HFF-Myc (cell line): ENCODE measurements at regions not wholly inside any gene's neighbourhood (a gene's known extent, or its start where the extent isn't known, plus 50 kb on each side); places are given as distances from the start of the nearest gene placed in this dataset.

Experiments
- DNase-seq: peaks from one replicate; pipeline ENCODE4 v3.0.0-alpha.2; 2011; ENCODE audit warnings: low read depth; ENCODE audit errors: extremely low read depth
- H3K4me3 ChIP-seq: replicated peaks from 2 replicates; pipeline ENCODE4 v1.5.1; 2011; ENCODE audit warnings: low read depth, mild to moderate bottlenecking, control low read depth, low read length
- CTCF ChIP-seq: IDR thresholded peaks from 2 replicates; pipeline ENCODE4 v1.5.1; 2012; ENCODE audit warnings: mild to moderate bottlenecking, low read depth, low read length, control low read depth; ENCODE audit errors: missing control alignments

- no peak for DNase-seq
- TF ChIP-seq CTCF, result no peak
Observed at GRCh38 chr11:70707821-70708220, 309.5 kb downstream of the CTTN start.

GRCh38 chr11:70709596-70709995 lies 311.3 kb downstream of the CTTN start:
- DNase-seq, result no peak
- H3K4me3 ChIP-seq, result no peak overlapping the region
- TF ChIP-seq CTCF, result no peak

More at GRCh38 chr11:70707821-70708220, 309.5 kb downstream of the CTTN start:
- no peak overlapping the region for H3K4me3 ChIP-seq

DNA sequence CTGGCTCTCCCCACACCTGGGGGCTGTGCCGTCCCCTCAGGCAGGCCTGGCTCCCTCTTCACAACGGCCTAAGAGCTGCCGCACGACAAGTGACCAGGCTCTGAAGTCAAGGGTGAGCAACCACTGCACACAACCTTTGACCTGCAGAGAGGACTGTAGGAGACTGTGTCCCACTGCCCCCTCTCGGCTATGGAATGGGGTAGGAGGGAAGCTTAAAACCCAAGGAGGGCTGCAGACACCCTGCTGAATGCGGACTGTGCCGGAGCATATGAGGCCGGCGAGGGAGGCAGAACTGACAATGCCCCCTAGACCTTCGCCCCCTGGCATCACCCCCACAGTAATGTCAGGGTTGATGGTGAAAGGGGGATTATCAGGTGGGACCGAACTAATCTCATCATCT lies 311.9 kb downstream of the CTTN start:
- H3K4me3 ChIP-seq, result no peak overlapping the region
- TF ChIP-seq CTCF, result no peak
- DNase-seq, result no peak

DNA sequence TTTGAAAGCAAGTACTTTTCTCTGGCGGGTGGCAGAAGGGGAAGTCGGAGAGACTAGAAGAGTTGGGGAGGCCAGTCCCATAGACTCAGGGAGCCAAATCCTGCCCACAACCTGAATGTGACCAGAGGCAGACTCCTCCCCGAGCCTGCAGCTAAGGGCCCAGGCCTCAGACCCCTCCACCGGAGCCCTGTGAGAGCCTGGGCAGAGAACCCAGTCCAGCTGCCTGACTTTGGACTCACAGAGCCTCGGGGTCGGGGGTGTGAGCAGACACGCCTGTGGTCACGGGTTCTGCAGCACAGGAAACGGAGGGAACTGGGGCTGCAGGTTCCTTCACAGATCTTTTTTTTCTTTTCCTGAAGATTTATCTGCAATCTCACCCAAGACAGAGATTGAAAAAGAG lies 312.3 kb downstream of the CTTN start:
- no peak for DNase-seq
- TF ChIP-seq CTCF, result no peak
- H3K4me3 ChIP-seq, result no peak overlapping the region

DNA sequence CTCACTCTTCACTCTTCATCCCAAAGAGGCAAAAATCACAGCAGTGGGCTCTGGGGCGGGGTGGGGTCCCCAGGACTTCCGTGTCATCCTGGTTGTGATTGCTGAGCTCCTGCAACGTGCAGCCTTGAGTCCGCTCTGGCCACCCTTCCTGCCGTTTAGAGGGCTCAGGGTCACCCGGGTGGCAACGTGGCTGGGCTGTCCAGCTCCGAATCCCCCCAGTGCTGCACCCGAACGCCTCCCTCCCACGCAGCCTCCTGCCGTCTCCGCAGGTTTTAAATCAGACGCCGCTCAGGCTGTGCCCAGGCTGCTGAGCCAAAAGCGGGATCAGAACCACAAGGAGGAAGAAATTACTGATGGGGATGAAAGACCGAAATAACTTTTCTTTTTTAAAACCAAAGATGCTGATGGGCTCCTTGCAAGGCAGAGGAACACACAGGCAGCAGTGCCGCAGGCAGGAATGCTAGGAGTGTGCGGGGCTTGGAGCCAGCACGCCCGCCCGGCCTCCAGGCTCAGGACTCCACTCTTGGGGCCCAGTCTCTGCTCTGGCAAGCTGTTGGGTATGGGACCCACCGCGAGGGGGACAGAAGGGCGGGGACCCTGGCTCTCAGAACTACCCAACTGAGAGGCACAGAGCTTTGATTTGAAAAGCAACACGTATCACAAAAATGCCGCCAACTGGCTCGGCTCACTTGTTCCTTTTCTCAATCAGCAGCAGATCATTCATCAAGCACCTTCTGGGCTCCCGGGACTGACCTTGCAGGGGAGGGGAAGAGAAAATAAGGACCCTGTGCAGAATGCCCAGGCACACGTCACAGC lies 313.0 kb downstream of the CTTN start:
- TF ChIP-seq CTCF, result no peak
- no peak for DNase-seq
- no peak overlapping the region for H3K4me3 ChIP-seq

GRCh38 chr11:70711911-70712185 lies 313.5 kb downstream of the CTTN start:
- H3K4me3 ChIP-seq, result no peak overlapping the region
- DNase-seq, result no peak
- TF ChIP-seq CTCF, result no peak

- no peak overlapping the region for H3K4me3 ChIP-seq
- DNase-seq, result no peak
- TF ChIP-seq CTCF, result no peak
Observed at GRCh38 chr11:70712471-70712870, 314.1 kb downstream of the CTTN start.
